ENCODE measurements at regions not wholly inside any gene's neighbourhood (a gene's known extent, or its start where the extent isn't known, plus 50 kb on each side); places are given as distances from the start of the nearest gene placed in this dataset.

DNA sequence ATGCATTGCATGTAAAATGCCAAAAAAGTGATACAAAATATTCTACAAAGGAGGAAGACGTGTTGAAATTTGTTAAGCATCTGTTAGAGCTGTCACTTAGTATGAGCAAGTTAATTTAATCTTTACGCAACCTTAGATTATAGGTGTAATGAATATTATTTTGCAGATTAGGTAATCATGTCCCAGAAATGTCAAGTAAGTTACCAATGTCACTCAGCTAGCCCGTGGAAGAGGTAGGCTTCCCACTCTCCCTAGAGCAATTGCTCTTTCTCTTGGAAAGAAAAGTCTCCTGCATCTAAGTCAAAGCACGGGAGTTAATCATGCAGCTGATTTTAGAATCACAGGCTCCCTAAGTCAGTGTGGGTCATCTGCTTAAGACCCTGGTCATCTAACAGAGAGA, 830.4 kb upstream of the IGFBP3 start:
- TF ChIP-seq, protein P1, sequence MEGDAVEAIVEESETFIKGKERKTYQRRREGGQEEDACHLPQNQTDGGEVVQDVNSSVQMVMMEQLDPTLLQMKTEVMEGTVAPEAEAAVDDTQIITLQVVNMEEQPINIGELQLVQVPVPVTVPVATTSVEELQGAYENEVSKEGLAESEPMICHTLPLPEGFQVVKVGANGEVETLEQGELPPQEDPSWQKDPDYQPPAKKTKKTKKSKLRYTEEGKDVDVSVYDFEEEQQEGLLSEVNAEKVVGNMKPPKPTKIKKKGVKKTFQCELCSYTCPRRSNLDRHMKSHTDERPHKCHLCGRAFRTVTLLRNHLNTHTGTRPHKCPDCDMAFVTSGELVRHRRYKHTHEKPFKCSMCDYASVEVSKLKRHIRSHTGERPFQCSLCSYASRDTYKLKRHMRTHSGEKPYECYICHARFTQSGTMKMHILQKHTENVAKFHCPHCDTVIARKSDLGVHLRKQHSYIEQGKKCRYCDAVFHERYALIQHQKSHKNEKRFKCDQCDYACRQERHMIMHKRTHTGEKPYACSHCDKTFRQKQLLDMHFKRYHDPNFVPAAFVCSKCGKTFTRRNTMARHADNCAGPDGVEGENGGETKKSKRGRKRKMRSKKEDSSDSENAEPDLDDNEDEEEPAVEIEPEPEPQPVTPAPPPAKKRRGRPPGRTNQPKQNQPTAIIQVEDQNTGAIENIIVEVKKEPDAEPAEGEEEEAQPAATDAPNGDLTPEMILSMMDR (IDR thresholded peaks at IDR 0.05; ENCODE audit: low read depth, low read length), result no peak
- TF ChIP-seq POLR2A (IDR thresholded peaks at IDR 0.05; ENCODE audit: extremely low read depth, insufficient read length), result no peak
- TF ChIP-seq, protein P2, sequence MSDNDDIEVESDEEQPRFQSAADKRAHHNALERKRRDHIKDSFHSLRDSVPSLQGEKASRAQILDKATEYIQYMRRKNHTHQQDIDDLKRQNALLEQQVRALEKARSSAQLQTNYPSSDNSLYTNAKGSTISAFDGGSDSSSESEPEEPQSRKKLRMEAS (IDR thresholded peaks at IDR 0.05; ENCODE audit: low read depth, low read length), result no peak
- TF ChIP-seq MYC (IDR thresholded peaks at IDR 0.05; ENCODE audit: low read depth, low read length), result no peak
